SK-N-SH (cell line): ENCODE measurements at regions not wholly inside any gene's neighbourhood (a gene's known extent, or its start where the extent isn't known, plus 50 kb on each side); places are given as distances from the start of the nearest gene placed in this dataset.

Source experiments
- CTCF ChIA-PET: fragments of 300-600, 350-600 bp; formaldehyde crosslinking; extraction: SDS; loops from one replicate; lab custom pipeline; 2021; lab: Yijun Ruan, JAX
- POLR2A ChIA-PET: fragments of 350-600 bp; sonication (Branson Sonifier 250); formaldehyde crosslinking; extraction: SDS; loops from one replicate; lab custom pipeline; 2020; ENCODE audit warnings: antibody characterized with exemption, inconsistent platforms; lab: Yijun Ruan, JAX
- DNase-seq: peaks from one replicate; pipeline ENCODE4 v3.0.0; 2012
- H2AFZ ChIP-seq: fragments of 200-600 bp; sonication (generic); 2 replicates; pipeline ENCODE4 v1.8.1; 2016; ENCODE audit warnings: antibody characterized with exemption, mild to moderate bottlenecking, low read depth
- H3F3A ChIP-seq: fragments of 200-600 bp; sonication (generic); replicated peaks from 2 replicates; pipeline ENCODE3; 2016; ENCODE audit warnings: antibody characterized with exemption, mild to moderate bottlenecking; ENCODE audit not compliant: insufficient read depth
- H3K27ac ChIP-seq, 2 experiments: fragments of 200-500 bp in 1 of 2; fragments of 200-600 bp in 1 of 2; sonication (Bioruptor generic) in 1 of 2; sonication (generic), shearing (Covaris generic) in 1 of 2; 2 replicates each; pipeline versions ENCODE4 v1.5.1 to v1.6.1; 2014 to 2016; ENCODE audit warnings: low read depth in 2 of 2, inconsistent platforms in 1 of 2, low read length in 1 of 2, mild to moderate bottlenecking in 1 of 2, mixed read lengths in 1 of 2
- H3K27me3 ChIP-seq: fragments of 200-600 bp; sonication (generic), shearing (Covaris generic); 2 replicates; pipeline ENCODE4 v1.6.1; 2016; ENCODE audit warnings: mixed run types; ENCODE audit not compliant: insufficient read depth
- H3K36me3 ChIP-seq, 2 experiments: fragments of 200-500 bp in 1 of 2; fragments of 200-600 bp in 1 of 2; sonication (Bioruptor generic) in 1 of 2; sonication (generic) in 1 of 2; replicated peaks in 1 of 2; 2 replicates each; pipeline versions ENCODE3 to v1.5.1; 2014 to 2016; ENCODE audit warnings: low read length in 1 of 2, mild to moderate bottlenecking in 1 of 2; ENCODE audit not compliant: insufficient read depth in 2 of 2, control insufficient read depth in 1 of 2
- H3K4me1 ChIP-seq, 2 experiments: fragments of 200-500 bp in 1 of 2; fragments of 200-600 bp in 1 of 2; sonication (Bioruptor generic) in 1 of 2; sonication (generic), shearing (Covaris generic) in 1 of 2; 2 replicates each; pipeline versions ENCODE4 v1.5.1 to v1.6.1; 2014 to 2016; ENCODE audit warnings: low read depth in 1 of 2, low read length in 1 of 2, mixed run types in 1 of 2; ENCODE audit not compliant: insufficient read depth in 2 of 2, control insufficient read depth in 1 of 2
- H3K4me2 ChIP-seq: fragments of 200-600 bp; sonication (generic), shearing (Covaris generic); 2 replicates; pipeline ENCODE4 v1.6.1; 2017; ENCODE audit warnings: mixed run types
- H3K4me3 ChIP-seq, 2 experiments: fragments of 200-500 bp in 1 of 2; fragments of 200-600 bp in 1 of 2; sonication (Bioruptor generic) in 1 of 2; sonication (generic), shearing (Covaris generic) in 1 of 2; 2 replicates each; pipeline versions ENCODE4 v1.5.1 to v1.8.1; 2014 to 2016; ENCODE audit warnings: low read depth in 2 of 2, inconsistent platforms in 1 of 2, low read length in 1 of 2, mild to moderate bottlenecking in 1 of 2, mixed read lengths in 1 of 2, moderate library complexity in 1 of 2
- H3K79me2 ChIP-seq: fragments of 200-600 bp; sonication (generic); 2 replicates; pipeline ENCODE4 v1.8.1; 2017; ENCODE audit warnings: mild to moderate bottlenecking; ENCODE audit not compliant: insufficient read depth
- H3K9ac ChIP-seq: fragments of 200-600 bp; sonication (generic); 2 replicates; pipeline ENCODE4 v1.6.1; 2017; ENCODE audit warnings: mixed run types
- H3K9me2 ChIP-seq: fragments of 200-600 bp; sonication (generic); 2 replicates; pipeline ENCODE4 v1.6.1; 2017; ENCODE audit warnings: mixed run types
- H3K9me3 ChIP-seq: fragments of 200-600 bp; sonication (generic); 2 replicates; pipeline ENCODE4 v1.6.1; 2017; ENCODE audit warnings: mixed run types, mild to moderate bottlenecking, moderate library complexity
- H4K20me1 ChIP-seq: fragments of 200-600 bp; sonication (generic); 2 replicates; pipeline ENCODE4 v1.6.1; 2017; ENCODE audit warnings: mild to moderate bottlenecking, mixed run types; ENCODE audit not compliant: insufficient read depth
- CTCF ChIP-seq: fragments of 200-600 bp; sonication (generic); IDR thresholded peaks from 2 replicates; pipeline ENCODE4 v1.6.1; 2017; ENCODE audit warnings: antibody characterized with exemption, mild to moderate bottlenecking, moderate library complexity
- FOSL2 ChIP-seq: IDR thresholded peaks from 2 replicates; pipeline ENCODE4 v1.4.0; 2012; ENCODE audit warnings: low read depth, mild to moderate bottlenecking, moderate library complexity, borderline replicate concordance
- FOXM1 ChIP-seq: IDR thresholded peaks from 2 replicates; pipeline ENCODE4 v1.4.0; 2012; ENCODE audit warnings: low read depth, mild to moderate bottlenecking
- IRF3 ChIP-seq: fragments of 150-350 bp; IDR thresholded peaks from 2 replicates; pipeline ENCODE4 v1.6.1; 2016; ENCODE audit warnings: mild to moderate bottlenecking, low read depth, low read length
- NRF1 ChIP-seq: IDR thresholded peaks from 2 replicates; pipeline ENCODE4 v1.6.1; 2012; ENCODE audit warnings: low read depth, mild to moderate bottlenecking, low read length
- PBX3 ChIP-seq: IDR thresholded peaks from 2 replicates; pipeline ENCODE4; 2012
- RCOR1 ChIP-seq: fragments of 150-350 bp; IDR thresholded peaks from 2 replicates; pipeline ENCODE4 v1.6.1; 2017; ENCODE audit warnings: antibody characterized with exemption, low read length
- REST ChIP-seq: IDR thresholded peaks from 2 replicates; pipeline ENCODE4 v1.6.1; 2012; ENCODE audit warnings: mild to moderate bottlenecking, low read depth, low read length, moderate library complexity
- RXRA ChIP-seq: IDR thresholded peaks from 2 replicates; pipeline ENCODE4 v1.4.0; 2012; ENCODE audit warnings: low read depth, mild to moderate bottlenecking, borderline replicate concordance
- SIN3A ChIP-seq: IDR thresholded peaks from 2 replicates; pipeline ENCODE4 v1.6.1; 2012; ENCODE audit warnings: low read depth, mild to moderate bottlenecking, low read length, moderate library complexity, borderline replicate concordance
- USF1 ChIP-seq: IDR thresholded peaks from 2 replicates; pipeline ENCODE4 v1.4.0; 2012; ENCODE audit warnings: low read depth, borderline replicate concordance
- YY1 ChIP-seq: IDR thresholded peaks from 2 replicates; pipeline ENCODE4 v1.4.0; 2012; ENCODE audit warnings: low read depth, mild to moderate bottlenecking
- WGBS: methylation state at CpG from one replicate; pipeline ENCODE4 v1.1.6; 2017; ENCODE audit warnings: low lambda C conversion rate; 5-methylcytosine and 5-hydroxymethylcytosine counted together

- Histone ChIP-seq H3K36me3 (no peaks in the 10 kb centered on the region), H3K27me3 (no peaks in the 10 kb centered on the region), H3K4me3 (no peak overlapping the region), H3K9ac (no peak overlapping the region), H3K79me2 (no peaks in the 10 kb centered on the region), H3K9me2 (no peaks in the 10 kb centered on the region), H3K4me1 (peaks cover 0 to 4% of the 10 kb centered on the region in 2 experiments; a peak in 1 of 4 replicates), H3F3A (no peaks in the 10 kb centered on the region), H3K27ac (no peak overlapping the region), H3K9me3 (no peaks in the 10 kb centered on the region), H4K20me1 (no peaks in the 10 kb centered on the region), H2AFZ (no peak overlapping the region), H3K4me2 (no peak overlapping the region)
- CTCF ChIA-PET = no interaction called here
- 34% methylated on average over 10 of the region's 18 CpGs for whole genome bisulfite sequencing
- no peak for DNase-seq
- TF ChIP-seq FOSL2 (no peak), FOXM1 (no peak), NRF1 (no peak)
- POLR2A ChIA-PET = no interaction called here
These were observed 1122.3 kb downstream of the BRD1 start for GRCh38 chr22:48705159-48705916.

DNA sequence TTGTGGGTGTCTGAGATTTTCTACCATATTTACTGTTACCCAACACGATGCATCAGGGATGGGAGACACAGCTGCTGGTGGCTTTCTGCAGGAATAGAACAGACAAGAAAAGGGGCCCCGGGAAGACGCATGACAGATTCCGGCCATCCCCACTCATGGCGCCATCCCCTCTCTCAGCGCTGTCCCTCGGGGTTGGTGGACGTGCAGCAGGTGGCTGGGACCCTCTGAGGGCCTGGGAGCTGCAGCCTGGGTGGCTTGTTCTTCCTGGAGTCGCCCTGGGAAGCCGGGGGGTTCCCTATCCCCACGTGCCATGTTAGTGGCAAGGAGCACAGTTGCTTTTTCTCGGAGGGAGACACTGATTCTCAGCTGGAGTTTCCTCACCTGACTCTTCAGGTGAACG is 1123.3 kb downstream of the BRD1 start:
- no peak overlapping the region for H3K4me2 ChIP-seq
- no peaks in the 10 kb centered on the region for H3K27me3 ChIP-seq
- H2AFZ ChIP-seq = no peak overlapping the region
- no peak overlapping the region for H3K4me3 ChIP-seq
- no peak for TF ChIP-seq FOSL2
- TF ChIP-seq YY1 = no peak
- TF ChIP-seq IRF3 = no peak
- no peak for TF ChIP-seq RCOR1
- no peak for TF ChIP-seq RXRA
- no peak for TF ChIP-seq PBX3
- no peak for TF ChIP-seq FOXM1
- no peak for TF ChIP-seq USF1
- no peak for TF ChIP-seq CTCF
- TF ChIP-seq REST = no peak
- TF ChIP-seq SIN3A = no peak
- H3K27ac ChIP-seq = no peak overlapping the region
- WGBS = 14% methylated on average over 13 of the region's 13 CpGs
- no peaks in the 10 kb centered on the region for H3K79me2 ChIP-seq
- H3K36me3 ChIP-seq = no peaks in the 10 kb centered on the region
- no peaks in the 10 kb centered on the region for H4K20me1 ChIP-seq
- H3K9me2 ChIP-seq = no peaks in the 10 kb centered on the region
- POLR2A ChIA-PET = no interaction called here
- CTCF ChIA-PET = interaction anchor here (0.7 kb wide), 1 partner anchor 465 kb away, joined by 3 read pairs; no protein-coding TSS in a partner anchor
- DNase-seq = no peak
- H3F3A ChIP-seq = no peaks in the 10 kb centered on the region
- no peaks in the 10 kb centered on the region for H3K9me3 ChIP-seq
- peaks cover 0 to 4% of the 10 kb centered on the region in 2 experiments; a peak in 1 of 4 replicates for H3K4me1 ChIP-seq
- no peak overlapping the region for H3K9ac ChIP-seq
